ENCODE measurements at regions not wholly inside any gene's neighbourhood (a gene's known extent, or its start where the extent isn't known, plus 50 kb on each side); places are given as distances from the start of the nearest gene placed in this dataset.
"Not testable (repeated sequence)": the region's sequence is repeated elsewhere in the genome, so short reads cannot be mapped to it uniquely, and the experiment has no call there.

DNA sequence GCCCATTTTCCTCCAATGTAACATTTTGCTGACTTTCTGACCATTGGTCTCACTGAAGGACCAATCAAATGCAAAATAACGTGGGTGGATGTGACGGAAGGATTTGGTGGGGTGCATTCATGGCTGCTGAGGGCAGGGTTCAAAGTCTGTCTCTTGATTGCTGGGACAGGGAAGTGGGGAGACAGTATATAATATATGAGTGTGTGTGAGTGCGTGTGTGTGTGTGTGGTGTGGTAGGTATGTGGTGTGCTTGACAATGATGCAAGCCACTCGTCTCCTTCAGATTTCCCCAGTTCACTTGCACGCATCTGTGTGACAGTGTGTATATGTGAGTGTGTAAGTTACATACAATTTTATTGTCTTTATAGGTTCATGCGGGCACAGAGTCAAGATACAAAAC lies 477.3 kb downstream of the DIRAS2 start:
- DNase-seq: no peak
- Histone ChIP-seq H3K36me3 (no peaks in the 10 kb centered on the region), H3K27me3 (no peaks in the 10 kb centered on the region), H3K9me3 (no peaks in the 10 kb centered on the region), H3K4me3 (no peak overlapping the region)

DNA sequence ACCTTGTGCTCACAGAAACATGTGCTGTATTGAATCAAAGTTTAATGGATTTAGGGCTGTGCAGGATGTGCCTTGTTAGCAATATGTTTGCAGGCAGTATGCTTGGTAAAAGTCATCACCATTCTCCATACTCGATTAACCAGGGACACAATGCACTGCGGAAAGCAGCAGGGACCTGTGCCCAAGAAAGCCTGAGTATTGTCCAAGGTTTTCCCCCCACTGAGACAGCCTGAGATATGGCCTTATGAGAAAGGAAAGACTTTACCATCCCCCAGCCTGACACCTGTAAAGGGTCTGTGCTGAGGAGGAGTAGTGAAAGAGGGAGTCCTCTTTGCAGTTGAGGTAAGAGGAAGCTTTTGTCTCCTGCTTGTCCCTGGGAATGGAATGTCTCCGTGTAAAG lies 476.2 kb downstream of the DIRAS2 start:
- H3K36me3 ChIP-seq, H3K9me3 ChIP-seq, H3K27me3 ChIP-seq, H3K4me3 ChIP-seq, DNase-seq: not testable (repeated sequence)

DNA sequence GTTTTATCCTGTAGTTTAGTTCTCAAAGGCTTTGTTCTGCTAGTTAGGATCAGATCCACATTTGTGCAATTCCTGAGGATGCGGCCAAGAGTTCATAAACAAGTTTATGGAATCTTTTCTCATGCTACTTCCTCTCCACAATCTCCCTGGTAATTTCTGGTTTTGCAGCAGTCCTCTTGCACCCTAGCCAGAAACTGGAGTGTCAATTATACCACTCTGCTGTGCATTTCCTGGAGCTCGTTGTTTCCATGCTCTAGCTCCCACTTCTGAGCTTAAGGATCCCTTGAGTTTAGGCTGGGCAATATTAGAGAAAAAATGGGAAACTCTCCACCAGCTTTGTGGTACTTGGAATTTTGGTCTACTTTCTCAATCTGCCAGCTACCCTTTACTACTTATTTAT lies 474.7 kb downstream of the DIRAS2 start:
- H3K36me3 ChIP-seq: no peaks in the 10 kb centered on the region
- no peak overlapping the region for H3K4me3 ChIP-seq
- no peak for DNase-seq
- H3K9me3 ChIP-seq: no peaks in the 10 kb centered on the region
- no peaks in the 10 kb centered on the region for H3K27me3 ChIP-seq

DNA sequence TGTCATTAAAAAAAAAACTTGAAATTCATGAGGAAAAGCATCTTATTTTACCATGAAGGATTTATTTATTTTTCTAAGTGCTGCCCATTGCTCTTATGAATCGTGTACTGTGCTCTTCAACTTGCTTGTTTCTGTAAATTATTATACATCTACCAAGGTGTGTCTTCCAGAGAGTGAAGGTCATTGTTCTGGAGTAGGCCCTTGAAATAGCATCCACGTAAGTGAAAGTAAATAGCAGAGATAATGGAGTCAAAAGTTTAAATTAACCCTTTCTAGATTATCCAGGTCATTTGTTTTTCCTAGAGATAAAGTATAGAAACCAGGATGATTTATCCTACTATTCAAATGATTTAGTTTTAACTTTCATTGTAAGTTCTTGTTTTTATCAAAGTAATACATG lies 473.1 kb downstream of the DIRAS2 start:
- no peak for DNase-seq
- Histone ChIP-seq H3K36me3 (no peaks in the 10 kb centered on the region), H3K4me3 (no peak overlapping the region), H3K9me3 (no peaks in the 10 kb centered on the region), H3K27me3 (no peaks in the 10 kb centered on the region)

DNA sequence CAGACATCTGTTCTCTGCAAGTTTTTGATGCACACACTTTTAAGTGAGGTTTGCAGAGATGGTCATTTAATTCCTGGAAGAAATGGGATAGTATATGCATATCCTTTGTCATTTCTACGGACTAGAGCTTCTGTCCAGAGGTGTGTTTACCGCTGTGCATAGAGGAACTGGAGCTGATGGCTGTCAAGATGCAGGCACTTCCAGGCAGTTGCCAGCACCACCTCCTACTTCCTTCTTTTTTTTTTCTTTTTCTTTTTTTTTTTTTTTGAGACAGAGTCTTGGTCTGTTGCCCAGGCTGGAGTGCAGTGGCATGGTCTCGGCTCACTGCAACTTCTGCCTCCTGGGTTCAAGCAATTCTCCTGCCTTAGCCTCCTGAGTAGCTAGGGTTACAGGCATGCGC lies 468.7 kb downstream of the DIRAS2 start:
- not testable (repeated sequence) for H3K36me3 ChIP-seq, H3K9me3 ChIP-seq, DNase-seq, H3K4me3 ChIP-seq, H3K27me3 ChIP-seq

DNA sequence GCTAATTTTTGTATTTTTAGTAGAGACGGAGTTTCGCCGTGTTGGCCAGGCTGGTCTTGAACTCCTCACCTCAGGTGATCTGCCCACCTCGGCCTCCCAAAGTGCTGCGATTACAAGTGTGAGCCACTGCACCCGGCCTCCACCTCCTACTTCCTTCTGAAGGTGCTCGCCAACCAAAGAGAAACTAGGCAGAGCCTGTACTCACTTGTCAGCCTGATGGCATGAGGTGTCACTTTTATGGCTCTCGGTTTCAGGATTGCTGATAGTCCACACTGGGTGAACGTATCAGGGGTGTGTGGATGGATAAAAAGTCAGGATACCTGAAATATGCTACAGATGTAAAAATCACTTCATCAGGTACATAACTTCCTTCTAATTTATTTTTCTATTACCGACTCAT lies 468.3 kb downstream of the DIRAS2 start:
- not testable (repeated sequence) for H3K36me3 ChIP-seq, DNase-seq, H3K4me3 ChIP-seq, H3K9me3 ChIP-seq, H3K27me3 ChIP-seq

DNA sequence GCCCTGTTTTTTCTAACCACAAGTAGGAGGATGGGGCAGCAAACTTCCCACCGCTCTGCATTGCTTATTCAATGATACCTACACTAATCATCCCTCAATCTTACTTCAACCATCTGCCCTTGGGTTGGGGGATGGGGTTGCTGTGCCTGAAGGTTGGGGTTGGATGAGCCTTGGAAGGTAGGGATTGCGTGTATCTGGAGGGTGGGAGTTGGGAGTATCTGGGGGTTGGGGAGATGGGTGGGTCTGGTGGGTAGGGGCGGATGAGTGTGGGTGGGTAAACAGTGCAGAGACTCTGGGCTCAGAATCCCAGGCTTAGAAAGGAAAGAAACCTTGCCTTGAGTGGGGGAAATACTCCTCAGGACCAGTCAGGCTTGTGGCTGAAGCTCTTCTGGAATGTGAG lies 467.4 kb downstream of the DIRAS2 start:
- H3K36me3 ChIP-seq: no peaks in the 10 kb centered on the region
- no peak overlapping the region for H3K4me3 ChIP-seq
- no peak for DNase-seq
- H3K27me3 ChIP-seq: no peaks in the 10 kb centered on the region
- H3K9me3 ChIP-seq: no peaks in the 10 kb centered on the region

DNA sequence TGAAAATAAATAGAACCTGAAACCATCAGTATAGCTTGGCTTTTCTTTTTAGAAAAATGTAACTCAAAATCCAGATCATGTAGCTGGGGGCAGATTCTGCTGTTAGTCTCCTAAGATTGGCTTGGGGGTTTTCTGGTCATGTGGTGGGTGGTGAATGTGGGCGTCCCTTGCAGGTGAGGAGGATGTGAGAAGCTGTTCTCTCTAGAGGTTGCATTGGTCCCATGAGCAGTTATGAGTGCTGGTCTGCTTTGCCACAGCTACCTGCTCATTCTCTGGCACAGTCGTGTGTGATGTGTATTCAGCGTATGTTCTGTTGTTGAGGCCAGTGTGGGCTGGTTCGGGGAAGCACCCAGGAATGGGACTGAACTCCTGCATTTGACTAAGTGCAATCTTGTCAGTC lies 466.8 kb downstream of the DIRAS2 start:
- H3K4me3 ChIP-seq: no peak overlapping the region
- DNase-seq: no peak
- no peaks in the 10 kb centered on the region for H3K36me3 ChIP-seq
- no peaks in the 10 kb centered on the region for H3K27me3 ChIP-seq
- H3K9me3 ChIP-seq: no peaks in the 10 kb centered on the region

DNA sequence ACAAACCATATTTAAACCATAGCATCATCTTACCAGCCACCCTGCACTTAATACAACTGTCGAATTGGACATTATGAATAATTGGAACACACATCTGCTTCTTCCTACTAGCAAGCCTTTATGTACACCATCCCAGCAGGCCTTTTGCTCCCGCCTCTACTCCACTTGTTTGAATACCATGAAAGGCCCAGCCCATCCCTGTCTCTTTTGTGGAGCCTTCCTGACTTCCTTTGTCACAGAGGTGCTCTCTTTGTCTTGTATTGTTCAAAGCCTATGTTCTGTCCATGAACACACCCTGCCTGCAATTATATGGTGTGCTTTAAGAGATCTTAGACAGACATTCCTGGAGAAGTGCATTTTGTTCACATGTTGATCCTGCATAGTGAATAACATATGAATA lies 465.7 kb downstream of the DIRAS2 start:
- no peak for DNase-seq
- H3K9me3 ChIP-seq: no peaks in the 10 kb centered on the region
- no peaks in the 10 kb centered on the region for H3K36me3 ChIP-seq

DNA sequence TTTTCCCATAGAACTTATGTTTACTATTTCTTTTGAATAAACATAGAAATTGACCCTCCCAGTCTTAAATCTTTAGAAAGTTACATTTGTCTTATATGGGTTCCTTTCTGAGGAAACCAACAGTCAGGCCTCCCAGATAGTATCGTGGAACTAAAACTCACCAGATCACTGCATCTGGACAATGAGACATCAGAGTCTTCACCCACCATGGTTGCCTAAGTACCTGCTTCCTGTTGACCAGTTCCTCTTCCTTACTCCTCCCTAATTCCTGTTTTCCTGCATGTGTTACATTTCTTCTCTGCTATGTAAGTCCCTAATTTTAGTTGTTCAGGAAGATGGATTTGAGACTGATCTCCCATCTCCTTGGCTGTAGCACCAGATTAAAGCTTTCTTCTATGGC lies 462.2 kb downstream of the DIRAS2 start:
- Histone ChIP-seq H3K9me3 (no peaks in the 10 kb centered on the region), H3K36me3 (no peaks in the 10 kb centered on the region), H3K27me3 (no peaks in the 10 kb centered on the region), H3K4me3 (no peak overlapping the region)
- DNase-seq: no peak

More for the DNA sequence above, 465.7 kb downstream of the DIRAS2 start:
- Histone ChIP-seq H3K27me3 (no peaks in the 10 kb centered on the region), H3K4me3 (no peak overlapping the region)

DNA sequence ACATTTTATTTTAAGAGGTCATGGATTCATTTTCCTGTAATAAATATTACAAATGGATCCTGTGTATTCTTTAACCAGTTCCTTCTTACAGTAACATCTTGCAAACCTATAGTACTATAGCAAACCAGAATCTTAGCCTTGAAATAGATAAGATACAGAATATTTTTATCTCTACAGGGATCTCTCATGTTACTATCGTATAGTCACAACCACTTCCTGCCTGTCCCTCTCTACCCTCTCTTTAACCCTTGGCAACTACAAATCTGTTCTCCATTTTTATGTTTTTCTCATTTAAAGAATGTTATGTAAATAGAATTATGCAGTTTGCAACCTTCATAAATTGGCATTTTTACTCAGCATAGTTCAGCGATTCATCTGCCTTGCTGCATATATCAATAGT lies 454.0 kb downstream of the DIRAS2 start:
- no peak for DNase-seq
- H3K4me3 ChIP-seq: no peak overlapping the region
- H3K36me3 ChIP-seq: no peaks in the 10 kb centered on the region

DNA sequence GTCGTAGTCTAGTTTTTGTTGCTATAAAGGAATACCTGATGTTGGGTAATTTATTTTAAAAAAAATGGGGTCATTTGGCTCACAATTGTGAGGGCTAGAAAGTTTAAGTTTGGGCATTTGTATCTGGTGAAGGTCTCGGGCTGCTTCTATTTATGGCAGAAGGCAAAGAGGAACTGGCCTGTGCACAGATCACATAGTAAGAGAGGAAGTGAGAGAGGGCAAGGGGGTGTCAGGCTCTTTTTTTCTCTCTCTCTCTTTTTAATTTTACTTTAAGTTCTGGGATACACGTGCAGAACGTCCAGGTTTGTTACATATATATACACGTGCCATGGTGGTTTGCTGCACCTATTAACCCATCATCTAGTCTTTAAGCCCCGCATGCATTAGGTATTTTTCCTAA lies 453.3 kb downstream of the DIRAS2 start:
- H3K36me3 ChIP-seq: no peaks in the 10 kb centered on the region
- H3K27me3 ChIP-seq: 0 out of 2 replicates have a peak, but pooled peaks cover 3% of the 10 kb centered on the region
- no peak overlapping the region for H3K4me3 ChIP-seq
- no peak for DNase-seq
- H3K9me3 ChIP-seq: no peaks in the 10 kb centered on the region

More for the DNA sequence above, 454.0 kb downstream of the DIRAS2 start:
- Histone ChIP-seq H3K9me3 (no peaks in the 10 kb centered on the region), H3K27me3 (0 out of 2 replicates have a peak, but pooled peaks cover 3% of the 10 kb centered on the region)

DNA sequence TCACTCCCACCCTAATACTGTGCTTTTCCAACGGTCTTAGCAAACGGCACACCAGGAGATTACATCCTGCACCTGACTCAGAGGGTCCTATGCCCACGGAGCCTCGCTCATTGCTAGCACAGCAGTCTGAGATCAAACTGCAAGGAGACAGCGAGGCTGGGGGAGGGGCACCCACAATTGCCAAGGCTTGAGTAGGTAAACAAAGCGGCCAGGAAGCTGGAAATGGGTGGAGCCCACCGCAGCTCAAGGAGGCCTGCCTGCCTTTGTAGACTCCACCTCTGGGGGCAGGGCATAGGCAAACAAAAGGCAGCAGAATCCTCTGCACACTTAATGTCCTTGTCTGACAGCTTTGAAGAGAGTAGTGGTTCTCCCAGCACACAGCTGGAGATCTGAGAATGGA lies 450.2 kb downstream of the DIRAS2 start:
- not testable (repeated sequence) for H3K36me3 ChIP-seq, H3K9me3 ChIP-seq, H3K27me3 ChIP-seq

DNA sequence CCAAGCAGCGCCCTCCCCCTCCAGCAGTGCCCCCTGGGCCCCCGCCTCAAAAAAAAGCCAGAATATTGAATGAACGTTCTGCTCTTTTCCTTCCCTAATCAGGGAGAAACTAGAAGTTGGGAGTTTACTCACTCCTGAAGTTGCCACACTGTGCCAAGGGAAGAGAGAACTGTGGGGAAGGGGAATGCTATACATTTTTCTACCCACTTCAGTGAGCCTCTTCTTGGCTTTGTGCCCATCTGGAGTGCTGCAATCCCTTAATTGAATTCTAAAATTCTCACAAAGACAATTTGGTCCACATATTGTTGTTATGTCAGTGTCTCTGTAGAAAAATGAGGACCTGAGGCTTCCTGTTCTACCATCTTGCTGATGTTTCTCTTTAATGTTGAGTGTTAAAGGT lies 443.7 kb downstream of the DIRAS2 start:
- Histone ChIP-seq H3K36me3 (no peaks in the 10 kb centered on the region), H3K9me3 (no peaks in the 10 kb centered on the region), H3K27me3 (no peaks in the 10 kb centered on the region), H3K4me3 (no peak overlapping the region)
- no peak for DNase-seq

More for the DNA sequence above, 450.2 kb downstream of the DIRAS2 start:
- not testable (repeated sequence) for DNase-seq, H3K4me3 ChIP-seq

DNA sequence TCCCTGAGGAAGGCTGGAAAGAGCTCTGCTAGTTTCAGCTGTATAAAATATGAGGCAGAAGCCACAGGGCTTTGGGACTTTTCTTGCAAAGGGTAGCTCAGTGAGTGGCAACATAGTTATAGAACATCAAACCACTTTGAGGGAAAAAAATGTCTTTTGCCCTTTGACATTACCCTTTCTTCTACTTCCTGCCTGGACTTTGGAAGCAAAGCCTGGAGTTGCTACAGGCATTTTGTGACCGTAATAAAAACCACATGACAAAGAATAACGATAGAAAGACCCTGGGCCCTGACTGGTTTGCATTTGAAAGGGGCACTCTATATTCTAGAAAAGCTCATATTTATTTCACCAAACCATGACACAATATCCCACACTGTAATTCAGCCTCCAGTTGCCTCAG lies 440.9 kb downstream of the DIRAS2 start:
- no peaks in the 10 kb centered on the region for H3K9me3 ChIP-seq
- DNase-seq: no peak
- no peaks in the 10 kb centered on the region for H3K27me3 ChIP-seq
- no peaks in the 10 kb centered on the region for H3K36me3 ChIP-seq
- no peak overlapping the region for H3K4me3 ChIP-seq

DNA sequence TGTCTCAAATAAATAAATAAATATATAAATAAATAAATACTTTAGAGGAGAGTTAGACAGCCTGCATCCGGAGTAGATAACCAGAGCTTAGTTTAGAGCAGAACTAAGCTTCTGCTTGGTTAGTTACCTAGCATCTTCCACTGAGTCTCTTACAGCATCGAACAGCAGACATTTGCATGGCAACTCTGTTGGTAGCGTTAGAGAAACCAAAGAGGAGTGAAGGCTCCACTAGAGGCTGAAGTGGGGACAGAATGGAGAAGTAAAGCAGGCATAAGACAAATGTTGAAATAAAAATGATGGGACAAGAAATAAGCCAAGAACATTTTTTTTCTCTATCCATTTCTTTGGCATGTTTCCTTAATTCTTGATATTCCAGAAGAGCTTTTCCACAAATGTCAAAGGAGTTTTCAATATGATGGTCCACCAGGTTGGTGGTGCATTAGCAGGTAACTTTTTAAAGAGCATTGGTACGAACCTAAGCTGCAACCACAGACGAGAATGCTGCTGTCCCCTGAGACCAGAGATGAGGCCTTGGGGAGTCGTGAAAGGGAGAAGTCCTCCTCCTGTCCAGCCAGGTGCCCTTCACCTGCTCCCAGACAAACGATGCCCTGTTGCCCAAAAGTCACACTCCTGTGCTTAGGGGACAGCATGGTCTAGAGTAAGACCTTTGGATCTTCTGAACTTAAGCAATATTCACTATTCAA lies 438.3 kb downstream of the DIRAS2 start:
- no peak overlapping the region for H3K4me3 ChIP-seq
- H3K9me3 ChIP-seq: no peaks in the 10 kb centered on the region
- no peaks in the 10 kb centered on the region for H3K27me3 ChIP-seq
- no peaks in the 10 kb centered on the region for H3K36me3 ChIP-seq
- no peak for DNase-seq

DNA sequence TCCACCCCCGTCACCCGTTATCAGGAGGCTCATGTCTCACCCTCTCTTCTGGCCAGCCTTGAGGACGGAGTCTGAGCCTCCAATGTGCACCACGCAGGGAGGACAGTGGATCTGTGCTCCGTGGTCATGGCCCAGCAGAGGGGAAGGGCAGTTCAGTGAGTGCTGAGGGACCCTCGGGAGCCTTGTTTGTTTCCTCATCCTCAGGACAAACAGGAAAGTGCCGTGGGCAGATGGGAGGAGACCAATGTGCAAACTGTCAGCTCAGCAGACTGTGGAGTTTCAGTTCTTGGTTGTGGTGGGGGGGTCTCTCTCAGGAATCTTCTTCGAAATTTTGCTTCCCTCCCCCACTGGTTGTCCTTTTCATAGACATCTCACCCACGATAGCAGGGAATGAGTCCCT lies 429.6 kb downstream of the DIRAS2 start:
- not testable (repeated sequence) for H3K27me3 ChIP-seq, H3K4me3 ChIP-seq, DNase-seq, H3K36me3 ChIP-seq, H3K9me3 ChIP-seq

DNA sequence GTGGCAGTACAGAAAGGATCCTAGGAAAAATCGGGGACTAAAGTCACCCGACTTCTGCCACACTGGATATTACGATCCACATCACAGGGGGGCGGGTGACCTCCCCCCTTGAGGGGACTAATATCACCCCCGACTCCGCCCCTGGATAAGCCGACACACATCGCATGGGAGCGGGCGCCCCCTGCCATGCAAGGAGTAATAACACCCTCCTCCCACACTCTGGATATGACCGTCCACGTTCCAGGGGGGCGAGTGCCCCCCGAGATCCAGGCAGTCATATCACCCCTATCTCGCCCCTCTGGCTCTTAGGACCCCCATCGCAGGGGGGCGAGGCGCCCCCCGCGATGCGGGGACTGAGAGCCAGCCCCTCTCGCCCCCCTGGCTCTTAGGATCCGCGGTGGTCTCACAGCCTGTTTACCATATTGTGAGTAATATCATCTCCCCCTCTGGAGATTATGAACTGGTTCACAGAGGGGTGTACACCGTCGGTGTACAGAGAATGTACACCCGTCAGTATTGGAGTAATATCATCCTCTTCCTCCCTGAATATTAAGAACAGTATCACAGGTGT lies 423.0 kb downstream of the DIRAS2 start:
- Histone ChIP-seq H3K9me3 (no peaks in the 10 kb centered on the region), H3K27me3 (no peaks in the 10 kb centered on the region), H3K4me3 (no peak overlapping the region), H3K36me3 (no peaks in the 10 kb centered on the region)
- peak; percentile 6 for DNase-seq
